GM23248 (cell line): ENCODE measurements at regions not wholly inside any gene's neighbourhood (a gene's known extent, or its start where the extent isn't known, plus 50 kb on each side); places are given as distances from the start of the nearest gene placed in this dataset.
"Not testable (repeated sequence)": the region's sequence is repeated elsewhere in the genome, so short reads cannot be mapped to it uniquely, and the experiment has no call there.

Experiments used
- DNase-seq: peaks from one replicate; pipeline ENCODE4 v3.0.0-alpha.2; 2015
- H2AFZ ChIP-seq: fragments of 200-600 bp; sonication (generic); 2 replicates; pipeline ENCODE4 v1.6.1; 2016; ENCODE audit warnings: antibody characterized with exemption
- H3F3A ChIP-seq: fragments of 200-600 bp; sonication (generic); 2 replicates; pipeline ENCODE4 v1.6.1; 2016; ENCODE audit warnings: mild to moderate bottlenecking, antibody characterized with exemption, mixed run types; ENCODE audit not compliant: insufficient read depth
- H3K27ac ChIP-seq: fragments of 200-600 bp; sonication (generic); 2 replicates; pipeline ENCODE4 v1.5.1; 2016; ENCODE audit warnings: mild to moderate bottlenecking
- H3K27me3 ChIP-seq: fragments of 200-600 bp; sonication (generic); replicated peaks from 2 replicates; pipeline ENCODE4 v1.6.1; 2016; ENCODE audit warnings: mild to moderate bottlenecking; ENCODE audit not compliant: insufficient read depth
- H3K36me3 ChIP-seq: fragments of 200-600 bp; sonication (generic); 2 replicates; pipeline ENCODE4 v1.6.1; 2016; ENCODE audit warnings: low read depth, mild to moderate bottlenecking
- H3K4me1 ChIP-seq: fragments of 200-600 bp; sonication (generic); 2 replicates; pipeline ENCODE4 v1.6.1; 2016; ENCODE audit warnings: mild to moderate bottlenecking; ENCODE audit not compliant: insufficient read depth
- H3K4me2 ChIP-seq: fragments of 200-600 bp; sonication (generic); one replicate; pipeline ENCODE4 v1.6.1; 2016; ENCODE audit warnings: mild to moderate bottlenecking; ENCODE audit not compliant: unreplicated experiment
- H3K4me3 ChIP-seq: fragments of 200-600 bp; sonication (generic); 2 replicates; pipeline ENCODE4 v1.5.1; 2016; ENCODE audit warnings: mild to moderate bottlenecking
- H3K79me2 ChIP-seq: fragments of 200-600 bp; sonication (generic); 2 replicates; pipeline ENCODE4 v1.6.1; 2016; ENCODE audit warnings: mild to moderate bottlenecking; ENCODE audit not compliant: insufficient read depth
- H3K9ac ChIP-seq: fragments of 200-600 bp; sonication (generic); 2 replicates; pipeline ENCODE4 v1.6.1; 2016; ENCODE audit warnings: mild to moderate bottlenecking
- H3K9me2 ChIP-seq: fragments of 200-600 bp; sonication (generic); 2 replicates; pipeline ENCODE4 v1.6.1; 2016; ENCODE audit warnings: mixed run types, mild to moderate bottlenecking, moderate library complexity; ENCODE audit not compliant: insufficient read depth
- H3K9me3 ChIP-seq: fragments of 200-600 bp; sonication (generic); one replicate; pipeline ENCODE4 v1.6.1; 2017; ENCODE audit warnings: low read depth
- H4K20me1 ChIP-seq: fragments of 200-600 bp; sonication (generic); 2 replicates; pipeline ENCODE4 v1.6.0; 2016; ENCODE audit not compliant: insufficient read depth
- EZH2 ChIP-seq: fragments of 200-600 bp; sonication (generic); IDR thresholded peaks from 2 replicates; pipeline ENCODE4 v1.6.1; 2018; ENCODE audit warnings: antibody characterized with exemption, mild to moderate bottlenecking; ENCODE audit not compliant: insufficient read depth, poor library complexity, severe bottlenecking
- EZH2phosphoT487 ChIP-seq: fragments of 200-600 bp; sonication (generic); IDR thresholded peaks from 2 replicates; pipeline ENCODE4 v1.6.1; 2018; ENCODE audit warnings: antibody characterized with exemption, moderate library complexity, mild to moderate bottlenecking, low read depth; ENCODE audit not compliant: insufficient read depth
- WGBS, 2 experiments: methylation state at CpG; one replicate each; pipeline ENCODE4 v1.1.6; 2015 to 2017; ENCODE audit warnings: low lambda C conversion rate in 2 of 2, low coverage in 1 of 2; ENCODE audit errors: missing lambda C conversion rate in 2 of 2; 5-methylcytosine and 5-hydroxymethylcytosine counted together
- in situ Hi-C: fragments of 300-500 bp; cut with MboI; formaldehyde crosslinking; loops from 2 replicates; pipeline ENCODE4 v1.15.0; 2020

DNA sequence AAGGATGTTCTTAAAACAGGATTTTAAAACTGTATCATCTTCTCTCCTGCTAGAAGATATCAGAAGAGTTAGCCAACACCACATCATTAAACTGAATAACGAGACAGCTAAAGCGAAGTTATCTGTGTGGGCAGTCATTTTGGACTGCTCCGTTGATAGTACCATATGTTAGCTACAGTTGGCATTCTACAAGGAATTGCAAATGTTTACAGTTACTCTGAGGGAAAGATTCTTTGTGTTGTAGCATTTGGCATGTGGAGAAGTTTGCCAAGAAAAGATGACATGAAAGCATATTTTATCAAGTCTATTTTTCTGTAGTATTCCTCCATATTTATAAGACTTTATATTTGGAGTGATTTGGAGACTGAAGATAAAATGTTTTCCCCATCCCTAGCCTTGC lies 464.4 kb upstream of the POM121L12 start:
- Histone ChIP-seq H3K79me2 (no peaks in the 10 kb centered on the region), H3K4me2 (no peak overlapping the region), H3K9me3 (no peaks in the 10 kb centered on the region), H4K20me1 (no peaks in the 10 kb centered on the region), H2AFZ (no peak overlapping the region), H3K9ac (no peak overlapping the region), H3K36me3 (no peaks in the 10 kb centered on the region), H3K4me3 (no peak overlapping the region), H3F3A (no peaks in the 10 kb centered on the region), H3K27me3 (no peaks in the 10 kb centered on the region), H3K9me2 (no peaks in the 10 kb centered on the region), H3K27ac (no peak overlapping the region), H3K4me1 (no peaks in the 10 kb centered on the region)
- no peak for DNase-seq
- TF ChIP-seq EZH2phosphoT487, result no peak
- TF ChIP-seq EZH2, result no peak
- in situ Hi-C loops, result no loop called here
- 18 to 28% methylated on average over 3 of the region's 3 CpGs for WGBS, 2 experiments

DNA sequence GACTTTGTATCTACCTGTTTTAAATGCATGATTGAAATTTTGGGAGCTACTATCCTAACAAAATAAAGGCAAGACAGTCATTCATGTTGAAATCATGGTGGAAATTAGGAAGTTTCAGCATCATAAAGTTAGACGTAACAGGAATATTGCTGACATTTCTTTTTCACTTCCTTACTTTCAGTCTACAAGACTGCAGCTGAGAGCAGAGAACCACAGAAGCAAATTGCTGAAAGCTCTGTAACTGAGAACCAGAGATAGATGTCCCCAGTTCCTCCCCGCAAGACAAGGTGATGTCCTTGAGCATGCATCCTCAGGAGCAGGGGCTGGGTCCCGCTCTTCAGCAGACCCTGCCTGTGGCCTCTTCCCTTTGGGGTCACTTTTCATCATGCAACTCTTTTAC lies 466.3 kb upstream of the POM121L12 start:
- DNase-seq, result no peak
- 19 to 26% methylated on average over 3 of the region's 3 CpGs for WGBS, 2 experiments
- Histone ChIP-seq H2AFZ (no peak overlapping the region), H3K4me2 (no peak overlapping the region), H3K9me2 (no peaks in the 10 kb centered on the region), H3K9ac (no peak overlapping the region), H3K4me3 (no peak overlapping the region), H3K4me1 (no peaks in the 10 kb centered on the region), H3K79me2 (no peaks in the 10 kb centered on the region), H3K9me3 (no peaks in the 10 kb centered on the region), H3K36me3 (no peaks in the 10 kb centered on the region), H4K20me1 (no peaks in the 10 kb centered on the region), H3K27me3 (no peaks in the 10 kb centered on the region), H3K27ac (no peak overlapping the region), H3F3A (no peaks in the 10 kb centered on the region)
- no peak for TF ChIP-seq EZH2
- TF ChIP-seq EZH2phosphoT487, result no peak
- in situ Hi-C loops, result no loop called here

DNA sequence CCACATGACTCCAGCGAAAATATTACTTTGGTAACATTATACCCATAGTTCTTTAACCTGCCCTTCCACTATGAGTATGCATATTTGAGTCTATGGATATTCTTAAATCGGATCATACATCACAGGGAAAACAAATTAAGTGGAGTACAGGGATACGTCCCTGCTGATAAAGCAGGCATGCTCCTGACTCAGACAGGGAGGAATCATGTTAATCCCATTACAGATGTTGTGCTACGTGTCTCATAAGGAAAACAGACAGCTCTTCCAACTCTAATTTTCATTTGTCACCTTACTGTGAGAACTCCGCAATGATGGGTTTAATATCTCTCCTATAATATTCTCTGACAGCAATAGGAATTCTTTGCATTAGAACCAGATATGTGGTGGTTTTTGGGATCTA lies 469.5 kb upstream of the POM121L12 start:
- no peak overlapping the region for H3K9ac ChIP-seq
- no peaks in the 10 kb centered on the region for H4K20me1 ChIP-seq
- in situ Hi-C loops, result no loop called here
- no peak for DNase-seq
- no peaks in the 10 kb centered on the region for H3K36me3 ChIP-seq
- no peak overlapping the region for H2AFZ ChIP-seq
- no peaks in the 10 kb centered on the region for H3K9me3 ChIP-seq
- no peak overlapping the region for H3K4me3 ChIP-seq
- no peaks in the 10 kb centered on the region for H3K79me2 ChIP-seq
- H3K9me2 ChIP-seq, result no peaks in the 10 kb centered on the region
- no peak overlapping the region for H3K4me2 ChIP-seq
- H3F3A ChIP-seq, result no peaks in the 10 kb centered on the region
- TF ChIP-seq EZH2 (no peak), EZH2phosphoT487 (no peak)
- no peak overlapping the region for H3K27ac ChIP-seq
- 11 to 16% methylated on average over 5 of the region's 5 CpGs for WGBS, 2 experiments
- no peaks in the 10 kb centered on the region for H3K4me1 ChIP-seq
- H3K27me3 ChIP-seq, result no peaks in the 10 kb centered on the region

DNA sequence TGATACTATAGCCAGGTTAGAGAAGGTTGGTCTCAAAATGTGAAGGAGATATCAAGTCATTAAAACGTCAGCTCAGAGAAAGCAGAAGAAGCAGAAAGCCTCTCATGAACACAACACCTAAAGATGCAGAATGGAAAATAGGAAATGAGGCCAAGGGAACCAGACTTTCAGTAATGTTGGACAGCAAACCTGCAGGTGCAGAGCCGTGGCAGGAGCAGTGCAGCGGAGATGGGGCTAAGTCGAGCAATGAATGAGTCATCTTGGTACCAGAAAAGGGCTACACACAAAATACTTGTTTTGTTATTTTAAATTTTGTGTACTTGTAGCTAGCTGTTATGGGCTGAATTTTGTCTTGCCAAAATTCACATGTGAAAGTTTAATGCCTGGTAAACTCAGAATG lies 479.6 kb upstream of the POM121L12 start:
- no peaks in the 10 kb centered on the region for H3K9me3 ChIP-seq
- H3K9me2 ChIP-seq, result no peaks in the 10 kb centered on the region
- no peaks in the 10 kb centered on the region for H3K79me2 ChIP-seq
- H4K20me1 ChIP-seq, result no peaks in the 10 kb centered on the region
- WGBS, 2 experiments, result 11 to 20% methylated on average over 4 of the region's 4 CpGs
- in situ Hi-C loops, result no loop called here
- TF ChIP-seq EZH2phosphoT487 (no peak), EZH2 (no peak)
- H3K4me3 ChIP-seq, result no peak overlapping the region
- H3K4me1 ChIP-seq, result no peaks in the 10 kb centered on the region
- no peak overlapping the region for H3K9ac ChIP-seq
- H2AFZ ChIP-seq, result no peak overlapping the region
- H3K27ac ChIP-seq, result no peak overlapping the region
- DNase-seq, result no peak
- no peaks in the 10 kb centered on the region for H3K27me3 ChIP-seq
- no peak overlapping the region for H3K4me2 ChIP-seq
- no peaks in the 10 kb centered on the region for H3K36me3 ChIP-seq
- H3F3A ChIP-seq, result no peaks in the 10 kb centered on the region

DNA sequence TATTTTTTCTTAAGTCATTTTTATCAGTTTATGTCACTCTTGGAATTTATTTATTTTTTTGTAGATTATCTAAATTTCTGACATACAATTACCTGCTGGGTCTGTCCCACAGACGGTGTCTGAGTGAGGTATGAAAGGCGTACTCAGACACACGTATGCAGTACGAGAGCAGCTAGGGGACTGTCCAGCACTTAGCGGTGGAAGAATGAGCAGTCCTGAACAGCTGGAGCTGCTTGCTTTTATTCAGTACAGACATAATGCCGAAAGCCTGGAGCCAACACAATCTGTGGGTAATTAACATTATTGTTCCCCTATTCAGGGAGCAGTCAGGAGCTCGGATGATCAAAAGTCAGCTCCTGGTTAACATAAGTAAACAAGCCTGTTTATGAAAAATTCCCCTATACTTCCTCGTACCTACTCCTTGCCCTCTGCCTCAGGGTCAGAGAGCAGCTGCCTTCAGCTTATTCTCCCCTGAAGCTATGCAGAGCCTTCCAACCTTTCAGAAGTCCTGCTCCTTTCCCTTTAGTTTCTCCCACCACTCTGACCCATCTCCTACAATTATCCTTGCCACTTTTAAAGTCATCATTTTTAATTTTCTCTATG lies 488.0 kb upstream of the POM121L12 start:
- Histone ChIP-seq H3K9ac (no peak overlapping the region), H3K9me2 (no peaks in the 10 kb centered on the region), H3K4me1 (no peaks in the 10 kb centered on the region), H4K20me1 (no peaks in the 10 kb centered on the region), H3K9me3 (no peaks in the 10 kb centered on the region), H2AFZ (no peak overlapping the region), H3K4me2 (no peak overlapping the region), H3K27me3 (no peaks in the 10 kb centered on the region), H3K27ac (no peak overlapping the region), H3K4me3 (no peak overlapping the region), H3F3A (no peaks in the 10 kb centered on the region), H3K36me3 (no peaks in the 10 kb centered on the region), H3K79me2 (no peaks in the 10 kb centered on the region)
- DNase-seq, result no peak
- WGBS, 2 experiments, result 14 to 18% methylated on average over 8 of the region's 8 CpGs
- TF ChIP-seq EZH2 (no peak), EZH2phosphoT487 (no peak)
- in situ Hi-C loops, result no loop called here

DNA sequence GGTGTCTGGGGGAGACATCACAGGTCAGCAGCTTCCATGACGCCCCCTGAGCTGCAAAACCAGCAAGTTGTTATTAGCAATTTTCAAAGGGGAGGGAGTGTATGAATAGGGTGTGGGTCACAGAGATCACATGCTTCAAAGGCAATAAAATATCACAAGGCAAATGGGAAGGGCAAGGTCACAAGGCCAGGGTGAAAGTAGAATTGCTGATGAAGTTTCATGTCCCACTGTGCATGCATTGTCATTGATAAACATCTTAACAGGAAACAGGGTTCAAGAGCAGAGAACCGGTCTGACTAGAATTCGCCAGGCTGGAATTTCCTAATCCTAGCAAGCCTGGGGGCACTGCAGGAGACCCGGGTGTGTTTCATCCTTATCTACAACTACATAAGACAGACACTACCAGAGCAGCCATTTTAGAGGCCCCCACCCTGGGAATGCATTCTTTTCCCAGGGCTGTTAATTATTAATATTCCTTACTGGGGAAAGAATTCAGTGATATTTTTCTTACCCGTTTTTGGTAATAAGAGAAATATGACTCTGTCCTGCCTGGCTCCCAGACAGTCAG lies 494.2 kb upstream of the POM121L12 start:
- H3K9me3 ChIP-seq, H3K36me3 ChIP-seq, H3K4me2 ChIP-seq, H3K27ac ChIP-seq, H3K9me2 ChIP-seq, H3K4me1 ChIP-seq, H3K79me2 ChIP-seq, H3K27me3 ChIP-seq, DNase-seq, in situ Hi-C loops, H4K20me1 ChIP-seq, H2AFZ ChIP-seq, H3K4me3 ChIP-seq, H3F3A ChIP-seq, H3K9ac ChIP-seq: not testable (repeated sequence)
- WGBS, 2 experiments, result 7 to 15% methylated on average over 5 of the region's 5 CpGs
